WTC11 (cell line): ENCODE measurements at regions not wholly inside any gene's neighbourhood (a gene's known extent, or its start where the extent isn't known, plus 50 kb on each side); places are given as distances from the start of the nearest gene placed in this dataset.

Experiments
- ATAC-seq: fragments of 200-7000 bp; cut with Tn5 transposase; 2 replicates; pipeline ENCODE4 v1.10.0; 2021; ENCODE audit warnings: mild to moderate bottlenecking, moderate library complexity
- CTCF ChIA-PET: fragments of 300-600 bp; sonication (Branson Sonifier 250); formaldehyde crosslinking; loops from one replicate; lab custom pipeline; 2021; ENCODE audit warnings: antibody characterized with exemption; lab: Charles Lee
- POLR2A ChIA-PET: fragments of 350-600 bp; sonication (Branson Sonifier 250); formaldehyde crosslinking; loops from one replicate; lab custom pipeline; 2021; ENCODE audit warnings: antibody characterized with exemption; lab: Charles Lee
- DNase-seq: peaks from one replicate; pipeline ENCODE4 v3.0.0; 2021; ENCODE audit warnings: low spot score
- H3K27ac Mint-ChIP-seq: 2 replicates; pipeline ENCODE4 v1.8.0; 2021; ENCODE audit warnings: mixed read lengths
- H3K27me3 Mint-ChIP-seq: 2 replicates; pipeline ENCODE4 v1.8.0; 2021; ENCODE audit warnings: low read depth, mild to moderate bottlenecking, moderate library complexity, mixed read lengths
- H3K36me3 Mint-ChIP-seq: 2 replicates; pipeline ENCODE4 v1.8.0; 2021; ENCODE audit warnings: mixed read lengths
- H3K4me1 Mint-ChIP-seq: 2 replicates; pipeline ENCODE4 v1.8.0; 2022; ENCODE audit warnings: mixed read lengths
- H3K4me3 Mint-ChIP-seq: 2 replicates; pipeline ENCODE4 v1.8.0; 2021; ENCODE audit warnings: mild to moderate bottlenecking, moderate library complexity, mixed read lengths
- H3K9me3 Mint-ChIP-seq: 2 replicates; pipeline ENCODE4 v1.8.0; 2021; ENCODE audit warnings: mixed read lengths
- ARID4B ChIP-seq: sonication (generic); formaldehyde crosslinking; IDR thresholded peaks from 2 replicates; pipeline ENCODE4 v1.8.0; 2023; ENCODE audit warnings: missing genetic modification reagents, mild to moderate bottlenecking, borderline replicate concordance
- ATF1 ChIP-seq: sonication (generic); formaldehyde crosslinking; IDR thresholded peaks from 2 replicates; pipeline ENCODE4 v1.8.1; 2023; ENCODE audit warnings: mild to moderate bottlenecking, moderate library complexity, missing genetic modification reagents
- ATF3 ChIP-seq: sonication (generic); formaldehyde crosslinking; conservative IDR thresholded peaks from 2 replicates; pipeline ENCODE4 v1.8.1; 2022; ENCODE audit warnings: mild to moderate bottlenecking, missing genetic modification reagents
- CBFB ChIP-seq: sonication (generic); formaldehyde crosslinking; IDR thresholded peaks from 2 replicates; pipeline ENCODE4 v1.8.1; 2022; ENCODE audit warnings: mild to moderate bottlenecking, low read depth, missing genetic modification reagents
- ESRRA ChIP-seq: sonication (generic); formaldehyde crosslinking; IDR thresholded peaks from 2 replicates; pipeline ENCODE4 v1.8.1; 2022; ENCODE audit warnings: mild to moderate bottlenecking, missing genetic modification reagents, borderline replicate concordance
- HMGA2 ChIP-seq: fragments of 250-450 bp; sonication (Bioruptor Pico); IDR thresholded peaks from 2 replicates; pipeline ENCODE4 v1.4.0; 2021; ENCODE audit warnings: mild to moderate bottlenecking, moderate library complexity
- MLX ChIP-seq: sonication (generic); formaldehyde crosslinking; IDR thresholded peaks from 2 replicates; pipeline ENCODE4 v1.8.1; 2023; ENCODE audit warnings: mild to moderate bottlenecking, missing genetic modification reagents, moderate library complexity
- MYBL2 ChIP-seq: sonication (generic); formaldehyde crosslinking; IDR thresholded peaks from 2 replicates; pipeline ENCODE4 v1.8.1; 2023; ENCODE audit warnings: mild to moderate bottlenecking, moderate library complexity, missing genetic modification reagents
- TCF7 ChIP-seq: sonication (generic); formaldehyde crosslinking; IDR thresholded peaks from 2 replicates; pipeline ENCODE4 v1.8.0; 2022; ENCODE audit warnings: mild to moderate bottlenecking, low read depth, missing genetic modification reagents, moderate library complexity
- TEAD4 ChIP-seq: sonication (generic); formaldehyde crosslinking; IDR thresholded peaks from 2 replicates; pipeline ENCODE4 v1.8.0; 2022; ENCODE audit warnings: mild to moderate bottlenecking, missing genetic modification reagents
- ZBTB43 ChIP-seq: sonication (generic); formaldehyde crosslinking; IDR thresholded peaks from 2 replicates; pipeline ENCODE4 v1.8.1; 2023; ENCODE audit warnings: mild to moderate bottlenecking, missing genetic modification reagents
- TF ChIP-seq, protein P1 (sequence below): sonication (generic); formaldehyde crosslinking; IDR thresholded peaks from 2 replicates; pipeline ENCODE4 v1.8.0; 2022; ENCODE audit warnings: missing genetic modification reagents
- TF ChIP-seq, protein P2 (sequence below): sonication (generic); formaldehyde crosslinking; IDR thresholded peaks from 2 replicates; pipeline ENCODE4 v1.8.1; 2023; ENCODE audit warnings: mild to moderate bottlenecking, missing genetic modification reagents, moderate library complexity

DNA sequence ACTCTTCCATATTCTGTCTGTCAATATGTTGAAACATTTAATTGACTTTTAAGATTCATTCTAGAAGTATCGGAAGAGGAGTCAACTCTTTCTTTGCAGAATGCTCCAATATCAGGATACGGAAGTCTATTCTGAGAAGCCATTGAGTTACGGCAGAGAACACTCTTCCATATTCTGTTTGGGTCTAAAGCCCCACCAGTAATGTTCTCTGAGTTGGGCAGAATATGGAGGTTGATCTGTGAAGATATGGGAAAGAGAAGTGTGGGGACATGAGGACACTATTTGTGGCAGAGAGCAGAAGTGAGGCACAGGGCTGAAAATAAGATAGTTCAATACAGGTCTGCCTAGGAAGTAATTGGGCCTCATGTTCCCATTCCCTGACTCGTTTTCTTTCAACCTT is 300.0 kb downstream of the DIRAS2 start (continued):
- TF ChIP-seq, protein P1, sequence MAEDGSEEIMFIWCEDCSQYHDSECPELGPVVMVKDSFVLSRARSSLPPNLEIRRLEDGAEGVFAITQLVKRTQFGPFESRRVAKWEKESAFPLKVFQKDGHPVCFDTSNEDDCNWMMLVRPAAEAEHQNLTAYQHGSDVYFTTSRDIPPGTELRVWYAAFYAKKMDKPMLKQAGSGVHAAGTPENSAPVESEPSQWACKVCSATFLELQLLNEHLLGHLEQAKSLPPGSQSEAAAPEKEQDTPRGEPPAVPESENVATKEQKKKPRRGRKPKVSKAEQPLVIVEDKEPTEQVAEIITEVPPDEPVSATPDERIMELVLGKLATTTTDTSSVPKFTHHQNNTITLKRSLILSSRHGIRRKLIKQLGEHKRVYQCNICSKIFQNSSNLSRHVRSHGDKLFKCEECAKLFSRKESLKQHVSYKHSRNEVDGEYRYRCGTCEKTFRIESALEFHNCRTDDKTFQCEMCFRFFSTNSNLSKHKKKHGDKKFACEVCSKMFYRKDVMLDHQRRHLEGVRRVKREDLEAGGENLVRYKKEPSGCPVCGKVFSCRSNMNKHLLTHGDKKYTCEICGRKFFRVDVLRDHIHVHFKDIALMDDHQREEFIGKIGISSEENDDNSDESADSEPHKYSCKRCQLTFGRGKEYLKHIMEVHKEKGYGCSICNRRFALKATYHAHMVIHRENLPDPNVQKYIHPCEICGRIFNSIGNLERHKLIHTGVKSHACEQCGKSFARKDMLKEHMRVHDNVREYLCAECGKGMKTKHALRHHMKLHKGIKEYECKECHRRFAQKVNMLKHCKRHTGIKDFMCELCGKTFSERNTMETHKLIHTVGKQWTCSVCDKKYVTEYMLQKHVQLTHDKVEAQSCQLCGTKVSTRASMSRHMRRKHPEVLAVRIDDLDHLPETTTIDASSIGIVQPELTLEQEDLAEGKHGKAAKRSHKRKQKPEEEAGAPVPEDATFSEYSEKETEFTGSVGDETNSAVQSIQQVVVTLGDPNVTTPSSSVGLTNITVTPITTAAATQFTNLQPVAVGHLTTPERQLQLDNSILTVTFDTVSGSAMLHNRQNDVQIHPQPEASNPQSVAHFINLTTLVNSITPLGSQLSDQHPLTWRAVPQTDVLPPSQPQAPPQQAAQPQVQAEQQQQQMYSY (CRISPR knock-in tag), result no peak
- TF ChIP-seq MLX (CRISPR knock-in tag) (no peak), ZBTB43 (CRISPR knock-in tag) (no peak), ATF1 (no peak), ARID4B (CRISPR knock-in tag) (no peak)

DNA sequence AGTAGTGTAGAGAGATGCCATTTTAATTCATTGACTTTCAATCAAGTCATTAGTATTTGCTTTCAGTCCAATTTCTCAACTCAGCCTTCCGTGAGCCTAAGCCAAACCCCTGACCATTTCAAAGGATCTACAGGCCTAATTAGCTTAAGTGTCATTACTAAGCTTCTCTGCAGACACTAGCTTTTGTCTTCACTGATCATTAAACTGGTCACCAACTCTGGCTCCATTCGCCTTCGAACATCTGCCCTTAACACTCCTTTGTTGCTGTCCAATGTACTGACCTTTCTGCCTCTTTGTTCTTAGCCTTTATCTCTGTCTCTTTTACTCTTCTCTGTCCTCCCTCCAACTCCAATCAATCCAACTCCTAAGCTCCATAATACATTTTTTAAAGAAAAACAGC is 299.3 kb downstream of the DIRAS2 start:
- POLR2A ChIA-PET, result no interaction called here
- DNase-seq (no peak), ATAC-seq (no peak)
- Mint-ChIP-seq H3K36me3 (no peaks in the 10 kb centered on the region), H3K27ac (no peak overlapping the region), H3K4me3 (no peak overlapping the region), H3K4me1 (peaks cover 28% of the 10 kb centered on the region), H3K27me3 (no peaks in the 10 kb centered on the region; the same call in 1 of the 2 replicates), H3K9me3 (peaks cover 17% of the 10 kb centered on the region)
- TF ChIP-seq TEAD4 (CRISPR knock-in tag), result no peak
- TF ChIP-seq HMGA2 (CRISPR knock-in tag), result no peak
- TF ChIP-seq CBFB (CRISPR knock-in tag), result no peak
- TF ChIP-seq MYBL2 (CRISPR knock-in tag), result no peak
- no peak for TF ChIP-seq ATF3 (CRISPR knock-in tag)
- TF ChIP-seq, protein P2, sequence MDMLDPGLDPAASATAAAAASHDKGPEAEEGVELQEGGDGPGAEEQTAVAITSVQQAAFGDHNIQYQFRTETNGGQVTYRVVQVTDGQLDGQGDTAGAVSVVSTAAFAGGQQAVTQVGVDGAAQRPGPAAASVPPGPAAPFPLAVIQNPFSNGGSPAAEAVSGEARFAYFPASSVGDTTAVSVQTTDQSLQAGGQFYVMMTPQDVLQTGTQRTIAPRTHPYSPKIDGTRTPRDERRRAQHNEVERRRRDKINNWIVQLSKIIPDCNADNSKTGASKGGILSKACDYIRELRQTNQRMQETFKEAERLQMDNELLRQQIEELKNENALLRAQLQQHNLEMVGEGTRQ (CRISPR knock-in tag), result no peak
- CTCF ChIA-PET, result no interaction called here

DNA sequence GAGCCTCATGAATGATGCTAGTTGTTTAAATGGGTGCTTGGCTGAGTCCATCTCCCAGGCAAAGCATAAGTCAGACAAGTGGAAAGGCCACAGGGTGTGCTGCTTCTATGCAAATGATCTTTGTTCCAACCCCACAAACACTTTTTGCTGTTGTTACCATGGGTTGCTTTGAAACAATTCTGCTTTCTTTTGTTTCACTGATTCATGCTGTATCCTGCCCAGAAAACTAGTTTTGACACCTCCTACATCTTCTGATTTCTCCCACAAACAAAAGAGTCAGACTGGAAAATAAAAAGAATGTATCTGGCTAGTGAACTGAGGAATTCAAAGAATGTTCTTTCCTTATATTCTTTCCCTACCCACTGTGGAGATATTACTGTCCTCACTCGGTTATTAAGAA is 298.6 kb downstream of the DIRAS2 start:
- peaks cover 19% of the 10 kb centered on the region for H3K9me3 Mint-ChIP-seq
- H3K27ac Mint-ChIP-seq, result no peak overlapping the region
- H3K36me3 Mint-ChIP-seq, result no peaks in the 10 kb centered on the region
- H3K4me3 Mint-ChIP-seq, result no peak overlapping the region
- H3K4me1 Mint-ChIP-seq, result peaks cover 28% of the 10 kb centered on the region
- no peak for ATAC-seq
- no peaks in the 10 kb centered on the region; the same call in 1 of the 2 replicates for H3K27me3 Mint-ChIP-seq
- ChIA-PET CTCF (no interaction called here), POLR2A (no interaction called here)
- no peak for DNase-seq
- no peak for TF ChIP-seq ESRRA
- TF ChIP-seq ATF1, result no peak
- no peak for TF ChIP-seq TCF7 (CRISPR knock-in tag)
